Colonic mucosa (tissue), 4 donors: ENCODE measurements at regions not wholly inside any gene's neighbourhood (a gene's known extent, or its start where the extent isn't known, plus 50 kb on each side); places are given as distances from the start of the nearest gene placed in this dataset.

ENCODE experiments used
- DNase-seq: peaks from one replicate; pipeline ENCODE4 v3.0.0-alpha.2; 2020
- H3K27ac ChIP-seq: fragments of 200-600 bp; one replicate; pipeline ENCODE4 v1.8.0; 2021
- H3K27me3 ChIP-seq: fragments of 200-600 bp; one replicate; pipeline ENCODE4 v1.8.0; 2021
- H3K36me3 ChIP-seq: fragments of 200-600 bp; one replicate; pipeline ENCODE4 v1.8.0; 2021
- H3K4me1 ChIP-seq: fragments of 200-600 bp; one replicate; pipeline ENCODE4 v1.8.0; 2021; ENCODE audit warnings: mild to moderate bottlenecking
- H3K4me3 ChIP-seq: fragments of 200-600 bp; one replicate; pipeline ENCODE4 v1.8.0; 2021
- H3K9ac ChIP-seq, 2 donors: one replicate each; pipeline ENCODE4 v1.7.0; 2013; ENCODE audit warnings: control low read depth in 2 of 2, low read depth in 2 of 2, low read length in 2 of 2
- H3K9me3 ChIP-seq: fragments of 200-600 bp; one replicate; pipeline ENCODE4 v1.8.0; 2021
- intact Hi-C: fragments of 100-400 bp; cut with DNase I; formaldehyde crosslinking; loops from one replicate; pipeline ENCODE4 v1.14.1; 2022
- TF ChIP-seq, protein P1 (sequence below): fragments of 200-600 bp; IDR thresholded peaks from one replicate; pipeline ENCODE4 v1.8.0; 2022; ENCODE audit warnings: antibody characterized with exemption, mild to moderate bottlenecking
- donor health status: healthy.
- donor health status: DM: no; HTN: no; CAD: no.
- donor health status: DM: no; HTN: no; CAD: no.

DNA sequence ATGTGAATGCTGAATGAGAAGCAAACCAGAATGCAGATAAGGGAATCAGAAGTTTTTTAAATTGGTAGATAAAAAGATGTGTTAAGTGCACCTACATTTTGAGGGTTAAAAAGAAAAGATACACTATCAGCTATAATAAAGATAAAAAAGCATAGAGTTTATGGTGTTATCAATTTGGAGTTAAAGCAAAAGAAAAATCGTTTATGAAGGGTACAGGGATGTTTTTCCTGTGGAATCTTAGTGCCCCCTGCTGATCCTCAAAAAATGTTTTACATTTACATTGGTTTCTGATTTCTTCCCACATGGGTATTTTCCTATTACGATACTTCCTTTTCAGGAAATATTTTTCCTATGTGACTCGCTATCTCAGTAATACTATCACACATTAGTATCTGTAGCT, 293.5 kb downstream of the MRPL39 start:
- Histone ChIP-seq H3K9me3 (no peaks in the 10 kb centered on the region), H3K27ac (no peak overlapping the region), H3K4me1 (no peaks in the 10 kb centered on the region), H3K27me3 (no peaks in the 10 kb centered on the region), H3K36me3 (no peaks in the 10 kb centered on the region), H3K4me3 (no peak overlapping the region), H3K9ac (no peak overlapping the region)
- DNase-seq: no peak
- intact Hi-C loops: no loop called here
- TF ChIP-seq, protein P1, sequence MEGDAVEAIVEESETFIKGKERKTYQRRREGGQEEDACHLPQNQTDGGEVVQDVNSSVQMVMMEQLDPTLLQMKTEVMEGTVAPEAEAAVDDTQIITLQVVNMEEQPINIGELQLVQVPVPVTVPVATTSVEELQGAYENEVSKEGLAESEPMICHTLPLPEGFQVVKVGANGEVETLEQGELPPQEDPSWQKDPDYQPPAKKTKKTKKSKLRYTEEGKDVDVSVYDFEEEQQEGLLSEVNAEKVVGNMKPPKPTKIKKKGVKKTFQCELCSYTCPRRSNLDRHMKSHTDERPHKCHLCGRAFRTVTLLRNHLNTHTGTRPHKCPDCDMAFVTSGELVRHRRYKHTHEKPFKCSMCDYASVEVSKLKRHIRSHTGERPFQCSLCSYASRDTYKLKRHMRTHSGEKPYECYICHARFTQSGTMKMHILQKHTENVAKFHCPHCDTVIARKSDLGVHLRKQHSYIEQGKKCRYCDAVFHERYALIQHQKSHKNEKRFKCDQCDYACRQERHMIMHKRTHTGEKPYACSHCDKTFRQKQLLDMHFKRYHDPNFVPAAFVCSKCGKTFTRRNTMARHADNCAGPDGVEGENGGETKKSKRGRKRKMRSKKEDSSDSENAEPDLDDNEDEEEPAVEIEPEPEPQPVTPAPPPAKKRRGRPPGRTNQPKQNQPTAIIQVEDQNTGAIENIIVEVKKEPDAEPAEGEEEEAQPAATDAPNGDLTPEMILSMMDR: no peak

DNA sequence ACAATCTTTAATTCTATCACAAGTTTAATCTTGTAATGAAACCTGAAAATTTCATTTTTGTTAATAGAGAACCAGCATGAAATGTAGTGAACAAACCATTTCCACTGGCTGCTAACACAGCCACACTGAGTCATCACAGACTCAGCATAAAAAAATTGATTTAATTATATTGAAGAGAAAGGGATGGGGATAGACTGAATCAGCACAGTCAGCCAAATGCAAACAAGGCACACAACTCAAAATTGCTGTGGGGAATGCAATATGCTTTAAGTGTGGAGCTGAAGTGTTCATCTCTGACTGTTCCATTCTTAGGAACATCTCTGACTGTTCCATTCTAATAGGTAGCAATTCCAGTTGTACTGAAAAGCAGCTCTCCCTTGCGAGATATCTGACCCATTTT, 299.8 kb downstream of the MRPL39 start:
- H3K36me3 ChIP-seq: no peaks in the 10 kb centered on the region
- H3K4me1 ChIP-seq: no peaks in the 10 kb centered on the region
- DNase-seq: no peak
- H3K4me3 ChIP-seq: no peak overlapping the region
- H3K9ac ChIP-seq: no peak overlapping the region
- no peaks in the 10 kb centered on the region for H3K9me3 ChIP-seq
- no peaks in the 10 kb centered on the region for H3K27me3 ChIP-seq
- TF ChIP-seq, protein P1: no peak
- no peak overlapping the region for H3K27ac ChIP-seq
- intact Hi-C loops: no loop called here

DNA sequence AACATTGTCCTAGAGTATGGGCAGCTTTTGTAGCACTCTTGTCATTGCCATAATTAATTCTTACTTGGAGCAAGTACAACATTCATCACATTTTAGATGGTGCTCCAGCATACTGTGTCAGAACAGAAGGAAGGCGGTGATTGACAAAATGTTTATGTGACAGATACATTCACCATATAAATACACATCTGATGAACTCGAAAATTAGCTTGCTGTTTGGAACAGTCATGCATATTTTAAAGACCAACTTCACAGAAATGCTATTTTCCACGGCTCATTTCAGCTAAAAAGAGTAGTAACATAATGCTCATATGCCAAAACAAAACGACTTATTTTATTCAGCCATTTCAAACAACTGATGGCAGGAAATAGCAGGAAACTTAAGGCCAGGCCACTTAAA, 302.7 kb downstream of the MRPL39 start:
- TF ChIP-seq, protein P1: no peak

DNA sequence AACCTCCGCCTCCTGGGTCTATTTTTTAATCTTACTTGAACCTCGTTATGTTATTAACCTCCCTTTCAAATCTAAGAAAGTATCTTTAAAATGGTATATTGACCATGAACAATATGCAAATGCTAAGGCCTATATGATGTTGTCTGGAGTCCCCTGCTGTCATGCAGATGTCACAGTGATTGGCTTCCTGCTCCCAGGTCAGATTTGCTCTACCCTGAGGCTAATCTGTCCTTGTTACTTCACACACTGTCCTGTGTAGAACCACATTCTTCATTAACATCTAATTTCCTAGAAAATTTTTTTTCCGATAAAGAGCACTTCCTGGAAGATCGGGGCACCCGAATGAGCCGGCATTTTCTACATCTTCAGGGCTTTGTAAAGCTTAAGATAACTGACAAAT, 306.6 kb downstream of the MRPL39 start:
- H3K9me3 ChIP-seq: no peaks in the 10 kb centered on the region
- H3K9ac ChIP-seq: no peak overlapping the region
- TF ChIP-seq, protein P1: no peak
- H3K36me3 ChIP-seq: no peaks in the 10 kb centered on the region
- no peak for DNase-seq
- H3K27ac ChIP-seq: no peak overlapping the region
- H3K27me3 ChIP-seq: no peaks in the 10 kb centered on the region
- intact Hi-C loops: no loop called here
- no peaks in the 10 kb centered on the region for H3K4me1 ChIP-seq
- H3K4me3 ChIP-seq: no peak overlapping the region

More for the DNA sequence above, 302.7 kb downstream of the MRPL39 start:
- H3K4me3 ChIP-seq: no peak overlapping the region
- H3K27me3 ChIP-seq: no peaks in the 10 kb centered on the region
- intact Hi-C loops: no loop called here
- no peak for DNase-seq
- H3K9me3 ChIP-seq: no peaks in the 10 kb centered on the region
- no peaks in the 10 kb centered on the region for H3K36me3 ChIP-seq
- H3K9ac ChIP-seq: no peak overlapping the region
- no peaks in the 10 kb centered on the region for H3K4me1 ChIP-seq
- H3K27ac ChIP-seq: no peak overlapping the region

DNA sequence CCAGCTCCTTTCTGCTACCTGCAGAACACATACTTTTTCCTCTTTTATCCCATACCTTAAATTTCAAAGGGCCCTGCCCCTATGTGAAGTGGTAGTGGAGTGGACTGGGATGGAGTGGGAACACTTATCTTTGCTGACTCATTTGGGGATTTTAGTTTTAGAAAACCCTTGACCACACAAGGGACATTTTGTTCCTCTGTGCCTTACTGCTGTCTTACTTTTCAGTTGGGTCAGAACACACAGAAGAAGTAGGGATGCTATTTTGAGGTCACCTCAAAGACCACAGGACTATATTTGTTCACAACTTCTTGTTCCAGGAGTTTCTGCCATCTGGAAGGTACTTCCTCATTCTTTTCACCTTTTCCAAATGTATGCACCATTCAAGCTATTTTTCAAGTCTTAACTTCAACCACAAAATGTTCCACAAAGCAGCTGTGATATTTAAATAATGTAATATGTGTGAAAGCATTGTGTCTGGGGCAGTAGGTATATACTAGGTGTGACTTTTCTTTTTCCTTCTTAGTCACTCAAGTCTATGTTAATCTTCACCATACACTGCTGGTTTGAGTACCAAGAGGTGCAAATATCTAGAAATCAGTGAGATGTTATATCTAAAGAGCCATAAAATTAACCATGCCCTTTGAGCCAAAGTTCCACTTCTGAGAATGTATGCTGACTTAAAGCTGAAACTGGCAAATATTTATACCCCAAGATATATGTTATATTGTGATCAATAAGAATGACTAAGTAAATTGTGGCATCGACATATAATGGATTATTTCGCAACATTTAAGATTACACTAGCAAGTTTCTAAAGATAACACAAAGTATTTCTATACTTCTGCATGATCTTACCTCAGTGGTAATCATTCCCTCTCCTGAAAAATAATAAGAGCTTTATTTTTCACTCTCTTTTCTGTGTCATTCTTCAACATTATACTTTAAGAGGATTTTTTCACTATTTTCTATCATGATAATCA, 308.5 kb downstream of the MRPL39 start:
- intact Hi-C loops: no loop called here

More for the DNA sequence above, 308.5 kb downstream of the MRPL39 start:
- no peaks in the 10 kb centered on the region for H3K27me3 ChIP-seq
- H3K4me3 ChIP-seq: no peak overlapping the region
- no peak overlapping the region for H3K27ac ChIP-seq
- TF ChIP-seq, protein P1: no peak
- no peaks in the 10 kb centered on the region for H3K9me3 ChIP-seq
- H3K4me1 ChIP-seq: no peaks in the 10 kb centered on the region
- no peak overlapping the region for H3K9ac ChIP-seq
- no peak for DNase-seq
- no peaks in the 10 kb centered on the region for H3K36me3 ChIP-seq
